Esophagus squamous epithelium (tissue), 4 donors: ENCODE measurements at regions not wholly inside any gene's neighbourhood (a gene's known extent, or its start where the extent isn't known, plus 50 kb on each side); places are given as distances from the start of the nearest gene placed in this dataset.

Experiments used
- POLR2A ChIP-seq, 4 donors: fragments of 450-650 bp; IDR thresholded peaks; one replicate each; pipeline ENCODE4 v1.6.1; 2017; ENCODE audit warnings: antibody characterized with exemption in 4 of 4, mild to moderate bottlenecking in 4 of 4, moderate library complexity in 3 of 4
- TF ChIP-seq, protein P1 (sequence below), 6 experiments: fragments of 450-650 bp in 4 of 6; fragments of 200-600 bp in 2 of 6; sonication (generic) in 2 of 6; IDR thresholded peaks; one replicate each; pipeline ENCODE4 v1.5.1; 2016 to 2019; ENCODE audit warnings: antibody characterized with exemption in 6 of 6, mild to moderate bottlenecking in 4 of 6, moderate library complexity in 4 of 6

DNA sequence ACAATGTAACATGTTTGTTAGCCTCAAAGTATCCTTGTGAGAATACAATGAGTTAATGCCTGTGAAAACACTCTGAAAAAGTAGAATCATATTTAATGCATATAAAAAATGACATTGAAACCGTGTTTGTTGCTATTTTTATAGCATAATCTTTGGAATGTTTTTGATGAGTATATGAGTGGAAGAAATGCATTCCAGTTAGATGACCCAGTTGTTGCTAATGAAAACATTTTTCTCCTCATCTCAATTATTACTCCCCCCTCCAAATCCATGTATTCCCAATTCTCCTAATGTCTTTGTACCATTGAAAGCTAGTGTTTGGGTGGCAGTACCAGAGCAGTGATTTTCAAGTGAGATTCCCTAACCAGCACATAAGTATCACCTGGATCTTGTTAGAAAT lies 67.1 kb upstream of the DSEL start:
- TF ChIP-seq, protein P1, sequence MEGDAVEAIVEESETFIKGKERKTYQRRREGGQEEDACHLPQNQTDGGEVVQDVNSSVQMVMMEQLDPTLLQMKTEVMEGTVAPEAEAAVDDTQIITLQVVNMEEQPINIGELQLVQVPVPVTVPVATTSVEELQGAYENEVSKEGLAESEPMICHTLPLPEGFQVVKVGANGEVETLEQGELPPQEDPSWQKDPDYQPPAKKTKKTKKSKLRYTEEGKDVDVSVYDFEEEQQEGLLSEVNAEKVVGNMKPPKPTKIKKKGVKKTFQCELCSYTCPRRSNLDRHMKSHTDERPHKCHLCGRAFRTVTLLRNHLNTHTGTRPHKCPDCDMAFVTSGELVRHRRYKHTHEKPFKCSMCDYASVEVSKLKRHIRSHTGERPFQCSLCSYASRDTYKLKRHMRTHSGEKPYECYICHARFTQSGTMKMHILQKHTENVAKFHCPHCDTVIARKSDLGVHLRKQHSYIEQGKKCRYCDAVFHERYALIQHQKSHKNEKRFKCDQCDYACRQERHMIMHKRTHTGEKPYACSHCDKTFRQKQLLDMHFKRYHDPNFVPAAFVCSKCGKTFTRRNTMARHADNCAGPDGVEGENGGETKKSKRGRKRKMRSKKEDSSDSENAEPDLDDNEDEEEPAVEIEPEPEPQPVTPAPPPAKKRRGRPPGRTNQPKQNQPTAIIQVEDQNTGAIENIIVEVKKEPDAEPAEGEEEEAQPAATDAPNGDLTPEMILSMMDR (IDR thresholded peaks at IDR 0.05), result no peak
- TF ChIP-seq POLR2A (IDR thresholded peaks at IDR 0.05), result no peak
